C4-2B (cell line): ENCODE measurements at regions not wholly inside any gene's neighbourhood (a gene's known extent, or its start where the extent isn't known, plus 50 kb on each side); places are given as distances from the start of the nearest gene placed in this dataset.

ENCODE experiments used
- H3K27ac ChIP-seq: fragments of 450-650 bp; 2 replicates; pipeline ENCODE4 v1.5.1; 2017
- CTCF ChIP-seq: fragments of 450-650 bp; conservative IDR thresholded peaks from 2 replicates; pipeline ENCODE4 v1.5.1; 2017; ENCODE audit warnings: mild to moderate bottlenecking
- ZFX ChIP-seq: fragments of 450-650 bp; IDR thresholded peaks from 2 replicates; pipeline ENCODE4 v1.6.1; 2017

GRCh38 chr7:125059861-125060456 lies 130.3 kb upstream of the POT1 start:
- no peak overlapping the region for H3K27ac ChIP-seq
- TF ChIP-seq ZFX: no peak
- TF ChIP-seq CTCF: peak; percentile 78

GRCh38 chr7:125057963-125058362 lies 128.3 kb upstream of the POT1 start:
- no peak overlapping the region for H3K27ac ChIP-seq
- no peak for TF ChIP-seq CTCF
- no peak for TF ChIP-seq ZFX

- TF ChIP-seq ZFX: no peak
- TF ChIP-seq CTCF: no peak
- no peak overlapping the region for H3K27ac ChIP-seq
Measured at GRCh38 chr7:125055376-125055775, 125.8 kb upstream of the POT1 start.

GRCh38 chr7:125046767-125047166 lies 117.1 kb upstream of the POT1 start:
- no peak for TF ChIP-seq CTCF
- TF ChIP-seq ZFX: no peak
- no peak overlapping the region for H3K27ac ChIP-seq

- no peak for TF ChIP-seq ZFX
- peak; percentile 33 for TF ChIP-seq CTCF
- H3K27ac ChIP-seq: peak overlapping the region; percentile 15; the same call in 1 of the 2 replicates
Measured at GRCh38 chr7:125033506-125033905, 103.9 kb upstream of the POT1 start.

GRCh38 chr7:125032943-125033342 lies 103.3 kb upstream of the POT1 start:
- TF ChIP-seq CTCF: no peak
- no peak for TF ChIP-seq ZFX
- H3K27ac ChIP-seq: peak overlapping the region; percentile 15; the same call in 1 of the 2 replicates

- no peak for TF ChIP-seq ZFX
- TF ChIP-seq CTCF: no peak
- H3K27ac ChIP-seq: no peak overlapping the region
Measured at GRCh38 chr7:125030756-125031387, 101.2 kb upstream of the POT1 start.
